K562 (cell line): ENCODE measurements at regions not wholly inside any gene's neighbourhood (a gene's known extent, or its start where the extent isn't known, plus 50 kb on each side); places are given as distances from the start of the nearest gene placed in this dataset.

Experiments
- ATAC-seq: fragments of 200-7000 bp; cut with Tn5 transposase; 3 replicates; pipeline ENCODE4 v1.9.1; 2020; ENCODE audit warnings: moderate library complexity
- BruUV-seq: library from RNA; stranded (reverse); fragments of 400-500 nt; replicated peaks from 2 replicates; lab custom pipeline; 2021; lab: Mats Ljungman, UMichigan
- CTCF ChIA-PET: fragments of 300-600 bp; formaldehyde crosslinking; extraction: SDS; loops from one replicate; lab custom pipeline; 2021; ENCODE audit warnings: low intra/inter-chr PET ratio; lab: Yijun Ruan, JAX
- POLR2A ChIA-PET: fragments of 300-600, 350-650 bp; sonication (Branson Sonifier 250); formaldehyde crosslinking; extraction: SDS; loops from one replicate; lab custom pipeline; 2021; ENCODE audit warnings: antibody characterized with exemption, inconsistent platforms; lab: Yijun Ruan, JAX
- DNase-seq, 4 experiments: peaks; one replicate each; pipeline versions ENCODE4 v3.0.0 to v3.0.0-alpha.2; 2011 to 2018; ENCODE audit warnings: low spot score in 3 of 4, mixed read lengths in 3 of 4; ENCODE audit errors: extremely low read depth in 1 of 4
- FAIRE-seq: peaks from 2 replicates; lab custom pipeline; 2011; peaks lifted over from hg19 to GRCh38; lab: Jason Lieb, UNC
- H2AFZ ChIP-seq: 2 replicates; pipeline ENCODE4 v1.6.0; 2011; ENCODE audit warnings: low read depth, low read length, control low read depth, inconsistent platforms
- H3K27ac ChIP-seq: fragments of 200-600 bp; 3 replicates; pipeline ENCODE4 v1.8.0; 2011; ENCODE audit warnings: low read depth, mild to moderate bottlenecking, control low read depth, inconsistent platforms, low read length, moderate library complexity, mixed read lengths; ENCODE audit errors: extremely low read depth
- H3K27me3 ChIP-seq, 2 experiments: fragments of 300-600 bp in 1 of 2; 2 replicates in 1 of 2; 3 replicates in 1 of 2; pipeline versions ENCODE4 v1.6.0 to v1.8.0; 2011; ENCODE audit warnings: inconsistent platforms in 2 of 2, low read length in 2 of 2, mild to moderate bottlenecking in 1 of 2, mixed read lengths in 1 of 2, moderate library complexity in 1 of 2; ENCODE audit not compliant: control insufficient read depth in 2 of 2, insufficient read depth in 2 of 2
- H3K36me3 ChIP-seq: fragments of 300-600 bp; 3 replicates; pipeline ENCODE4 v1.8.0; 2011; ENCODE audit warnings: mild to moderate bottlenecking, low read length, inconsistent platforms; ENCODE audit not compliant: control insufficient read depth, insufficient read depth
- H3K4me1 ChIP-seq, 2 experiments: fragments of 200-600 bp in 1 of 2; replicated peaks in 1 of 2; 2 replicates in 1 of 2; 3 replicates in 1 of 2; pipeline versions ENCODE4 v1.5.1 to v1.8.0; 2011; ENCODE audit warnings: inconsistent platforms in 2 of 2, low read length in 2 of 2, mild to moderate bottlenecking in 1 of 2, mixed read lengths in 1 of 2, moderate library complexity in 1 of 2; ENCODE audit not compliant: control insufficient read depth in 2 of 2, insufficient read depth in 2 of 2
- H3K4me2 ChIP-seq: 2 replicates; pipeline ENCODE4 v1.6.1; 2011; ENCODE audit warnings: low read length, control low read depth, inconsistent platforms, mixed read lengths; ENCODE audit not compliant: insufficient read depth
- H3K4me3 ChIP-seq: fragments of 200-600 bp; sonication (generic), shearing (Covaris generic); 2 replicates; pipeline ENCODE4 v1.5.1; 2016; ENCODE audit warnings: control low read depth, inconsistent platforms
- H3K79me2 ChIP-seq: fragments of 200-600 bp; 3 replicates; pipeline ENCODE4 v1.8.0; 2011; ENCODE audit warnings: low read length, inconsistent platforms; ENCODE audit not compliant: control insufficient read depth, insufficient read depth
- H3K9ac ChIP-seq, 2 experiments: 2 replicates each; pipeline versions ENCODE4 v1.6.0 to v1.6.1; 2011; ENCODE audit warnings: low read depth in 2 of 2, low read length in 2 of 2, control low read depth in 1 of 2, inconsistent platforms in 1 of 2, mild to moderate bottlenecking in 1 of 2, mixed read lengths in 1 of 2; ENCODE audit not compliant: insufficient read depth in 1 of 2
- H3K9me1 ChIP-seq: one replicate; pipeline ENCODE4 v1.6.0; 2011; ENCODE audit warnings: inconsistent platforms, mild to moderate bottlenecking, low read length, moderate library complexity; ENCODE audit not compliant: control insufficient read depth, insufficient read depth
- H3K9me3 ChIP-seq: replicated peaks from 2 replicates; pipeline ENCODE4 v1.5.1; 2011; ENCODE audit warnings: low read depth, low read length, inconsistent platforms; ENCODE audit not compliant: control insufficient read depth, insufficient read depth
- H4K20me1 ChIP-seq: replicated peaks from 2 replicates; pipeline ENCODE4 v1.6.1; 2011; ENCODE audit warnings: low read length, inconsistent platforms, mixed read lengths; ENCODE audit not compliant: control insufficient read depth, insufficient read depth
- ETS2 ChIP-seq: IDR thresholded peaks from 2 replicates; pipeline ENCODE4 v1.6.1; 2016; ENCODE audit warnings: borderline replicate concordance, missing genetic modification characterization, mild to moderate bottlenecking, moderate library complexity, missing compliant biosample characterization; ENCODE audit not compliant: poor library complexity, severe bottlenecking
- RAD21 ChIP-seq, 2 experiments: fragments of 250-450 bp in 1 of 2; fragments of 450-650 bp in 1 of 2; sonication (Bioruptor Pico) in 1 of 2; formaldehyde crosslinking in 1 of 2; IDR thresholded peaks in 1 of 2; conservative IDR thresholded peaks in 1 of 2; 2 replicates each; pipeline versions ENCODE4 v1.4.0 to v1.8.0; 2020 to 2022; ENCODE audit warnings: mild to moderate bottlenecking in 2 of 2, moderate library complexity in 1 of 2
- WGBS: fragments of 100-300 bp; shearing (Covaris generic); methylation state at CpG from one replicate; pipeline ENCODE4 v1.1.6; 2016; ENCODE audit warnings: low coverage, mixed read lengths; ENCODE audit not compliant: insufficient coverage; ENCODE audit errors: missing lambda C conversion rate; 5-methylcytosine and 5-hydroxymethylcytosine counted together
- in situ Hi-C: fragments of 300-500 bp; cut with MboI; formaldehyde crosslinking; loops from 4 replicates; pipeline ENCODE4 v1.15.0; 2018; ENCODE audit warnings: inconsistent platforms, mixed read lengths
- intact Hi-C: fragments of 100-400 bp; cut with micrococcal nuclease; formaldehyde crosslinking; loops from 2 replicates; pipeline ENCODE4 v1.14.2; 2022
- TF ChIP-seq, protein P1 (sequence below): fragments of 450-650 bp; IDR thresholded peaks from 2 replicates; pipeline ENCODE4 v1.6.1; 2017; ENCODE audit warnings: antibody characterized with exemption
- TF ChIP-seq, protein P2 (sequence below), 3 experiments: IDR thresholded peaks in 2 of 3; conservative IDR thresholded peaks in 1 of 3; 2 replicates each; pipeline ENCODE4 v1.5.1; 2011 to 2012; ENCODE audit warnings: low read length in 3 of 3, mild to moderate bottlenecking in 3 of 3, control low read depth in 2 of 3, improper control_type of control experiment in 1 of 3, inconsistent platforms in 1 of 3, low read depth in 1 of 3, mixed read lengths in 1 of 3, moderate library complexity in 1 of 3; ENCODE audit not compliant: insufficient read depth in 2 of 3

DNA sequence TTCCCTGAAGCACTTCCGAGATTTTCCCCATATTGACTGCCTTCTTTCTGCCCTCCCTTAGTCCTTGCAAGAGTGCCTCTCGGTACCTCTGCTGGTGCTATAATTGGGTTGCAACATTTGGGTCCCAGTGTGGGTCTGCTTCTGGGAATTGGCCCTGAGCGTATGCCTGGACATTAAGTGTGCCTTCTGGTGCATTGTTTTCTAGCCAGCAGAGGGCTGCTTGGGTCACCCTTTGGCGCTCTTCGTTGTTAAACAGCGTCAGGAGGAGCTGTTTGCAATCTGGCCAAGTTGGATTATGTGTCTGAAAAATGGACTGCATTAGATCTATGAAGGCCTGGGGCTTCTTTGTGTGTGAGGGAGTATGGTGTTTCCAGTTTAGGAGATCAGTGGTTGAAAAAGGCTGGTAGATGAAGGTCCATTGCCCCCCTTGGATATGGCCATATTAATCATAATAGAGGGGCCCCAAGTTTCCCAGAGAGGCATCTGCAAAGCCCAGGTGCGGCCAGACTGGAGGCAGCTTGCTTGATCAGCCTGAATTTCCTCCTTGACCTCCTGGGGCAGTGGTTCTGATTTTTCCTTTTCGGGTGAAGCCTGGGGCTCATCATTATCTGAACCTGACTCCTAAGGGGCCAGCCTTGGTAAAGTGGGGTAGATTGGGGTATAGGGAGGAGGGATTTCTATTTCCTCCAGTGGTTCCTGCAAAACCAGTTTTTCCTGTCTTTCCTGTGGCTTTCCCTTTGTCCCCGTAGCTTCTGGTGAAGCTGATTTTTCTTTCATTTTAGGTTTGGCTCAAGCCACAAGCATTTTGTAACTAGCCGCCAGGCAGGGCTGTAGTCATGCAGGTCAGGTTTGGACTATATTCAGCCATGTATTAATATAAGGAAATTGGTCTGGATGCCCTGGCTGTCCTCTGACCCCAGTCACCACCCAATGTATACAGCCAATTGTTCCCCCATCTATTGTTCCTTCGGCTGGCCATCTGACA, 85.4 kb upstream of the GPR6 start:
- Histone ChIP-seq H3K79me2 (no peaks in the 10 kb centered on the region), H3K27ac (no peak overlapping the region), H3K36me3 (no peaks in the 10 kb centered on the region), H3K27me3 (peaks cover 8 to 57% of the 10 kb centered on the region in 2 experiments; a peak in 4 of 5 replicates), H4K20me1 (no peaks in the 10 kb centered on the region), H3K9ac (no peak overlapping the region), H3K4me2 (no peak overlapping the region), H2AFZ (no peak overlapping the region), H3K9me1 (no peaks in the 10 kb centered on the region), H3K4me3 (no peak overlapping the region), H3K9me3 (no peaks in the 10 kb centered on the region), H3K4me1 (no peaks in the 10 kb centered on the region)
- intact Hi-C loops (loop anchor here (10.0 kb wide), 1 partner anchor 142 kb away; no protein-coding TSS in a partner anchor), in situ Hi-C loops (no loop called here)
- CTCF ChIA-PET, result interaction anchor here (1.3 kb wide), 1 partner anchor 147 kb away, joined by 3 read pairs; no protein-coding TSS in a partner anchor
- DNase-seq (no peak), FAIRE-seq (no peak), ATAC-seq (no peak)
- POLR2A ChIA-PET, result no interaction called here
- TF ChIP-seq, protein P1, sequence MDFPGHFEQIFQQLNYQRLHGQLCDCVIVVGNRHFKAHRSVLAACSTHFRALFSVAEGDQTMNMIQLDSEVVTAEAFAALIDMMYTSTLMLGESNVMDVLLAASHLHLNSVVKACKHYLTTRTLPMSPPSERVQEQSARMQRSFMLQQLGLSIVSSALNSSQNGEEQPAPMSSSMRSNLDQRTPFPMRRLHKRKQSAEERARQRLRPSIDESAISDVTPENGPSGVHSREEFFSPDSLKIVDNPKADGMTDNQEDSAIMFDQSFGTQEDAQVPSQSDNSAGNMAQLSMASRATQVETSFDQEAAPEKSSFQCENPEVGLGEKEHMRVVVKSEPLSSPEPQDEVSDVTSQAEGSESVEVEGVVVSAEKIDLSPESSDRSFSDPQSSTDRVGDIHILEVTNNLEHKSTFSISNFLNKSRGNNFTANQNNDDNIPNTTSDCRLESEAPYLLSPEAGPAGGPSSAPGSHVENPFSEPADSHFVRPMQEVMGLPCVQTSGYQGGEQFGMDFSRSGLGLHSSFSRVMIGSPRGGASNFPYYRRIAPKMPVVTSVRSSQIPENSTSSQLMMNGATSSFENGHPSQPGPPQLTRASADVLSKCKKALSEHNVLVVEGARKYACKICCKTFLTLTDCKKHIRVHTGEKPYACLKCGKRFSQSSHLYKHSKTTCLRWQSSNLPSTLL, result no peak
- TF ChIP-seq ETS2 (tag) (no peak), RAD21 (CRISPR knock-in tag; conservative IDR thresholded peaks at IDR 0.05 in 1 of 2, IDR thresholded peaks at IDR 0.05 in 1 of 2) (peak; percentile 30 to 43; a peak in 2 of 4 replicates)
- TF ChIP-seq, protein P2, sequence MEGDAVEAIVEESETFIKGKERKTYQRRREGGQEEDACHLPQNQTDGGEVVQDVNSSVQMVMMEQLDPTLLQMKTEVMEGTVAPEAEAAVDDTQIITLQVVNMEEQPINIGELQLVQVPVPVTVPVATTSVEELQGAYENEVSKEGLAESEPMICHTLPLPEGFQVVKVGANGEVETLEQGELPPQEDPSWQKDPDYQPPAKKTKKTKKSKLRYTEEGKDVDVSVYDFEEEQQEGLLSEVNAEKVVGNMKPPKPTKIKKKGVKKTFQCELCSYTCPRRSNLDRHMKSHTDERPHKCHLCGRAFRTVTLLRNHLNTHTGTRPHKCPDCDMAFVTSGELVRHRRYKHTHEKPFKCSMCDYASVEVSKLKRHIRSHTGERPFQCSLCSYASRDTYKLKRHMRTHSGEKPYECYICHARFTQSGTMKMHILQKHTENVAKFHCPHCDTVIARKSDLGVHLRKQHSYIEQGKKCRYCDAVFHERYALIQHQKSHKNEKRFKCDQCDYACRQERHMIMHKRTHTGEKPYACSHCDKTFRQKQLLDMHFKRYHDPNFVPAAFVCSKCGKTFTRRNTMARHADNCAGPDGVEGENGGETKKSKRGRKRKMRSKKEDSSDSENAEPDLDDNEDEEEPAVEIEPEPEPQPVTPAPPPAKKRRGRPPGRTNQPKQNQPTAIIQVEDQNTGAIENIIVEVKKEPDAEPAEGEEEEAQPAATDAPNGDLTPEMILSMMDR (IDR thresholded peaks at IDR 0.05 in 2 of 3, conservative IDR thresholded peaks at IDR 0.05 in 1 of 3; ENCODE audit: insufficient read depth in 2 of 3, low read depth in 1 of 3, low read length in 3 of 3), result peak in 1 of 3 experiments; percentile 21; a peak in 2 of 6 replicates
- 3% methylated on average over 11 of the region's 11 CpGs for WGBS
- BruUV-seq, result no TSS peak
